ENCODE measurements at regions not wholly inside any gene's neighbourhood (a gene's known extent, or its start where the extent isn't known, plus 50 kb on each side); places are given as distances from the start of the nearest gene placed in this dataset.
"Not testable (repeated sequence)": the region's sequence is repeated elsewhere in the genome, so short reads cannot be mapped to it uniquely, and the experiment has no call there.

- H3K36me3 ChIP-seq (ENCODE audit: control insufficient read depth, insufficient read depth, low read length) = no peaks in the 10 kb centered on the region
- WGBS, 2 experiments = 75 to 82% methylated on average over 2 of the region's 2 CpGs
- no peaks in the 10 kb centered on the region for H3K27me3 ChIP-seq (ENCODE audit: control insufficient read depth, insufficient read depth, low read length, poor library complexity, severe bottlenecking)
- H3K4me3 ChIP-seq (ENCODE audit: insufficient read depth, low read depth, low read length) = no peak overlapping the region
- no peaks in the 10 kb centered on the region for H3K4me1 ChIP-seq (ENCODE audit: control insufficient read depth, insufficient read depth, low read length)
- H3K9me3 ChIP-seq (ENCODE audit: control insufficient read depth, low read length) = no peaks in the 10 kb centered on the region
- no peak overlapping the region for H3K27ac ChIP-seq (ENCODE audit: insufficient read depth, low read depth, low read length, poor library complexity, severe bottlenecking)
Measured at GRCh38 chr4:57777876-57778275, 667.7 kb upstream of the IGFBP7 start.

GRCh38 chr4:57774681-57775080 is 664.5 kb upstream of the IGFBP7 start:
- no peaks in the 10 kb centered on the region for H3K4me1 ChIP-seq (ENCODE audit: control insufficient read depth, insufficient read depth, low read length)
- H3K27me3 ChIP-seq (ENCODE audit: control insufficient read depth, insufficient read depth, low read length, poor library complexity, severe bottlenecking) = no peaks in the 10 kb centered on the region
- H3K36me3 ChIP-seq (ENCODE audit: control insufficient read depth, insufficient read depth, low read length) = no peaks in the 10 kb centered on the region
- 95 to 100% methylated on average over 3 of the region's 3 CpGs for WGBS, 2 experiments
- H3K9me3 ChIP-seq (ENCODE audit: control insufficient read depth, low read length) = no peaks in the 10 kb centered on the region
- no peak overlapping the region for H3K27ac ChIP-seq (ENCODE audit: insufficient read depth, low read depth, low read length, poor library complexity, severe bottlenecking)
- H3K4me3 ChIP-seq (ENCODE audit: insufficient read depth, low read depth, low read length) = no peak overlapping the region

DNA sequence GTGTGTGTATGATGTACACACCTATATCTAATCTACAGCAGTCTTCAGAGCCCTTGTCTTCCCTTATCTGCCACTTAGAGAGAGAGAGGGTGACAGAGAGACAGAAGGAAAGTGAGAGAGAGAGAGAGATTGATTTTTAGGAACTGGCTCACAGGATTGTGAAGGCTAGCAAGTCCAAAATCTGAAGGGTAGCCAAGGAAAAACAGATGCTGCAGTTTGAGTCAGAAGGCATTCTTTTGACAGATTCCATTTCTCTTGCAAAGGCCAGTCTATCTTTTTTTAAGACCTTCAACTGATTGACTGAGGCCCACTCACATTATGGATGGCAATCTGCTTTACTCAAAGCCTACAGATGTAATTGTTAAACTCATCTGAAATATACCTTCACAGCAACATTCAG is 664.0 kb upstream of the IGFBP7 start:
- Histone ChIP-seq H3K36me3 (ENCODE audit: control insufficient read depth, insufficient read depth, low read length) (no peaks in the 10 kb centered on the region), H3K27ac (ENCODE audit: insufficient read depth, low read depth, low read length, poor library complexity, severe bottlenecking) (no peak overlapping the region), H3K4me1 (ENCODE audit: control insufficient read depth, insufficient read depth, low read length) (no peaks in the 10 kb centered on the region), H3K9me3 (ENCODE audit: control insufficient read depth, low read length) (no peaks in the 10 kb centered on the region), H3K27me3 (ENCODE audit: control insufficient read depth, insufficient read depth, low read length, poor library complexity, severe bottlenecking) (no peaks in the 10 kb centered on the region), H3K4me3 (ENCODE audit: insufficient read depth, low read depth, low read length) (no peak overlapping the region)

DNA sequence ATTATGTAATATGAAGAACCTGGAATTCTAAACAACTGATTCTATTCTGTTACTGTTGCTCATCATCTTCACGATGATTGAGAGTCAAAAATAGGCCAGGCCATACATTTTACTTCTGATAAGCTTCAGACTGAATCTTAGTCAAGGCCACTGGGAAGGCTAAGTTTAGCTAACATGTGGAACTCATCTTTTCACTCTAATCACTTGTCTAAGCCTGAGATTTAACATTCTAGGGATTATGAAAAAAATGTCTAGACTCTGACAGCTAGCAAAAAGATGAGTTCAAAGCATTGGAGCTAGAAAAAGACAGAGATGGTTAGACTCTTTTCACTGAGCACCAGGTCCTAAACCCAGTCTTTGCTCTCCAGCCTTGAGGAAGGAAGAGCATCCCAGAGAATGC is 656.2 kb upstream of the IGFBP7 start:
- 97 to 100% methylated on average over 1 of the region's 1 CpG for WGBS, 2 experiments
- Histone ChIP-seq H3K4me1 (ENCODE audit: control insufficient read depth, insufficient read depth, low read length) (no peaks in the 10 kb centered on the region), H3K4me3 (ENCODE audit: insufficient read depth, low read depth, low read length) (no peak overlapping the region), H3K9me3 (ENCODE audit: control insufficient read depth, low read length) (no peaks in the 10 kb centered on the region), H3K36me3 (ENCODE audit: control insufficient read depth, insufficient read depth, low read length) (no peaks in the 10 kb centered on the region), H3K27me3 (ENCODE audit: control insufficient read depth, insufficient read depth, low read length, poor library complexity, severe bottlenecking) (no peaks in the 10 kb centered on the region), H3K27ac (ENCODE audit: insufficient read depth, low read depth, low read length, poor library complexity, severe bottlenecking) (no peak overlapping the region)

DNA sequence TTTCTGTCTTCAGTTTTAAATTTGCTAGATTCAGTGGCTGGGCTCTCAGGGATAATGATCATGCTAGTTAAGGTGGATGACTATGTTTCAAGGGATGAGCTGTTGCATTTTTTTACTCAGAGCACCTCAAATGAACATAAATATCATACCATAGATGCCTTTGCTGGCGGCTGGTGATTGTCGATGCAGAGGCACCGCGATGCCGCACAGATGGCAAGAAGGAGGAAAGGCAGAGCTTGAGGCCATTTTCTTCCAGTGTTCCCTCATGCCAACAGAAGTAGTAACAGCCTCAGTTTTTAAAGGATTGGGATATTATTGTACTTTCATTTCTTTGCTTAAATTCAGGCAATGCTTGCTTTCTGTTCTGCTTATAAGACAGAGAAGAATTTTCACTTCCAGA is 654.7 kb upstream of the IGFBP7 start:
- Histone ChIP-seq H3K36me3 (ENCODE audit: control insufficient read depth, insufficient read depth, low read length) (no peaks in the 10 kb centered on the region), H3K27me3 (ENCODE audit: control insufficient read depth, insufficient read depth, low read length, poor library complexity, severe bottlenecking) (no peaks in the 10 kb centered on the region), H3K27ac (ENCODE audit: insufficient read depth, low read depth, low read length, poor library complexity, severe bottlenecking) (no peak overlapping the region), H3K4me1 (ENCODE audit: control insufficient read depth, insufficient read depth, low read length) (no peaks in the 10 kb centered on the region), H3K9me3 (ENCODE audit: control insufficient read depth, low read length) (no peaks in the 10 kb centered on the region), H3K4me3 (ENCODE audit: insufficient read depth, low read depth, low read length) (no peak overlapping the region)
- 89 to 97% methylated on average over 5 of the region's 5 CpGs for WGBS, 2 experiments

DNA sequence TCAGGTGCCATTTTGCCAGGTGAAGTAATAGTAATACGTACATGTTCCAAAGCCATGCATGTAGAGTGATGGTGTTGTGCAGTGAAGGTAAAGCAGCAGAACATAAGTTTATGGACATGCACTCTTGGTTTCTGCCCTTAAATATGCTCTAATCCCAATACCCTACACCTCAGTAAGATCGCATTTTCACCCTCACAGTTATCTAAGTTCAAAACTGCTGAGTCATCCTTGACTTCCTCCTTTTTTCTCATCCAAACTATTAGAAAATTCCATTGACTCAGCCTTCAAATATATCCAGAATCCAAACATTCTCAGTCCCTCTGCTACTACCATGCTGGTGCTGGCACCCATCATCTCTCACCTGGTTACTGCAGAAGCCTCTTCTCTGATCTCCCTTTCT is 652.9 kb upstream of the IGFBP7 start:
- Histone ChIP-seq H3K9me3 (ENCODE audit: control insufficient read depth, low read length) (no peaks in the 10 kb centered on the region), H3K4me3 (ENCODE audit: insufficient read depth, low read depth, low read length) (no peak overlapping the region), H3K4me1 (ENCODE audit: control insufficient read depth, insufficient read depth, low read length) (no peaks in the 10 kb centered on the region), H3K36me3 (ENCODE audit: control insufficient read depth, insufficient read depth, low read length) (no peaks in the 10 kb centered on the region), H3K27me3 (ENCODE audit: control insufficient read depth, insufficient read depth, low read length, poor library complexity, severe bottlenecking) (no peaks in the 10 kb centered on the region), H3K27ac (ENCODE audit: insufficient read depth, low read depth, low read length, poor library complexity, severe bottlenecking) (no peak overlapping the region)
- WGBS, 2 experiments = 88 to 96% methylated on average over 2 of the region's 2 CpGs

DNA sequence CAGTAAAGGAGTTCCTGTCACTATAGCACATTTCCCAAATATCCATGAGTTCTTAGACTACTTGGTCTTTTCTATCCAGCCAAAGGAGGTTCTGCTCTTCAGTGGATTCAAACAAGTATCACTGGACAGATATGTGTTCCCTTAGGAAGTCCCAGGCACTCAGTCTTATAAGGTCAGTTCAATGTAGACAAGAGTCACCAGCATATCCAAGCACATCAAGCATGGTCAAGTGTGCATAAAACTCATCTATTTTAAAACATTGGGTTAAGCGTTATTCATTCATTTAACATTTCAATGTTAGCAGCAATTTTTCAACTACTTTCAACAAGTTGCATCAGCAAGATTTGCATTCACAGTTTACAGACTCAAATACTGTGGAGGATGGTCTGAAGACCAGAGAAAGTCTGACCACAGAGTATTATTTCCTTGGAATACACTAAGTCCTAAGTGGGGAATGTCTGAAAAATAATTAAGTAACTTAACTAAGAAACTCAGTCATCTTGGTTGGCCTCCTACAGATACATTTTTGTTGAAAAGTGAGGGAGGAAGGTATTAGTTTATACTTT is 630.5 kb upstream of the IGFBP7 start:
- Histone ChIP-seq H3K27me3 (ENCODE audit: control insufficient read depth, insufficient read depth, low read length, poor library complexity, severe bottlenecking) (no peaks in the 10 kb centered on the region), H3K27ac (ENCODE audit: insufficient read depth, low read depth, low read length, poor library complexity, severe bottlenecking) (no peak overlapping the region), H3K4me1 (ENCODE audit: control insufficient read depth, insufficient read depth, low read length) (no peaks in the 10 kb centered on the region), H3K4me3 (ENCODE audit: insufficient read depth, low read depth, low read length) (no peak overlapping the region), H3K36me3 (ENCODE audit: control insufficient read depth, insufficient read depth, low read length) (no peaks in the 10 kb centered on the region), H3K9me3 (ENCODE audit: control insufficient read depth, low read length) (no peaks in the 10 kb centered on the region)
- WGBS, 2 experiments = 88 to 91% methylated on average over 1 of the region's 1 CpG

DNA sequence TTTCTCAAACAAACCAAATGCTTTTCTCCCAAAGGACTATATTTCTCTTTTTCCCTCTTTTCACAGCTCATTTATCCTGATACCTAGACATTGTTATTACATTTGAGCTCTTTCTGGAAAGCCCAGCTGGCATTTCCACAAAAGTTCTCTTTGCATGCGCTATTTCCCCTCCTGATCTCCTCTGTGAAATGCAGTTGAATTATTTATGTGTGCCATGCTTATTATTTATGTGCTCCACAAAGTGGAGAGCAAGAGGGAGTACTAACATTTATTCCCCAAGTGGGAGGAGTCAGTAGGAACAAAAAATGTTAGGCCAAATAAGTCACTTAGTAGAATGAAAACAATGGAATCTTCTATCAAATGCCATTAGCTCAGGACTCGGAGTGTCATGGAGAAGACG is 626.6 kb upstream of the IGFBP7 start:
- H3K36me3 ChIP-seq (ENCODE audit: control insufficient read depth, insufficient read depth, low read length) = no peaks in the 10 kb centered on the region
- H3K27me3 ChIP-seq (ENCODE audit: control insufficient read depth, insufficient read depth, low read length, poor library complexity, severe bottlenecking) = no peaks in the 10 kb centered on the region
- WGBS, 2 experiments = 94 to 95% methylated on average over 3 of the region's 3 CpGs
- no peaks in the 10 kb centered on the region for H3K9me3 ChIP-seq (ENCODE audit: control insufficient read depth, low read length)
- H3K4me1 ChIP-seq (ENCODE audit: control insufficient read depth, insufficient read depth, low read length) = no peaks in the 10 kb centered on the region
- H3K27ac ChIP-seq (ENCODE audit: insufficient read depth, low read depth, low read length, poor library complexity, severe bottlenecking) = no peak overlapping the region
- H3K4me3 ChIP-seq (ENCODE audit: insufficient read depth, low read depth, low read length) = no peak overlapping the region

GRCh38 chr4:57734104-57734670 is 624.0 kb upstream of the IGFBP7 start:
- Histone ChIP-seq H3K9me3 (ENCODE audit: control insufficient read depth, low read length) (no peaks in the 10 kb centered on the region), H3K4me1 (ENCODE audit: control insufficient read depth, insufficient read depth, low read length) (no peaks in the 10 kb centered on the region), H3K27ac (ENCODE audit: insufficient read depth, low read depth, low read length, poor library complexity, severe bottlenecking) (no peak overlapping the region), H3K36me3 (ENCODE audit: control insufficient read depth, insufficient read depth, low read length) (no peaks in the 10 kb centered on the region), H3K4me3 (ENCODE audit: insufficient read depth, low read depth, low read length) (no peak overlapping the region), H3K27me3 (ENCODE audit: control insufficient read depth, insufficient read depth, low read length, poor library complexity, severe bottlenecking) (no peaks in the 10 kb centered on the region)
- WGBS, 2 experiments = 95 to 98% methylated on average over 4 of the region's 4 CpGs

- not testable (repeated sequence) for H3K27ac ChIP-seq (ENCODE audit: insufficient read depth, low read depth, low read length, poor library complexity, severe bottlenecking); H3K4me1 ChIP-seq (ENCODE audit: control insufficient read depth, insufficient read depth, low read length); H3K4me3 ChIP-seq (ENCODE audit: insufficient read depth, low read depth, low read length); H3K36me3 ChIP-seq (ENCODE audit: control insufficient read depth, insufficient read depth, low read length); H3K9me3 ChIP-seq (ENCODE audit: control insufficient read depth, low read length); H3K27me3 ChIP-seq (ENCODE audit: control insufficient read depth, insufficient read depth, low read length, poor library complexity, severe bottlenecking)
- WGBS, 2 experiments = 87 to 88% methylated on average over 33 of the region's 33 CpGs
Measured at GRCh38 chr4:57729775-57730570, 619.8 kb upstream of the IGFBP7 start.

All from ectodermal cell (in vitro differentiated cells).